Fibroblast of skin of left quadriceps (primary cell): ENCODE measurements at regions not wholly inside any gene's neighbourhood (a gene's known extent, or its start where the extent isn't known, plus 50 kb on each side); places are given as distances from the start of the nearest gene placed in this dataset.

Experiments
- DNase-seq, 2 experiments: peaks; one replicate each; pipeline ENCODE4 v3.0.0-alpha.2; 2013; ENCODE audit warnings: low read depth in 2 of 2

DNA sequence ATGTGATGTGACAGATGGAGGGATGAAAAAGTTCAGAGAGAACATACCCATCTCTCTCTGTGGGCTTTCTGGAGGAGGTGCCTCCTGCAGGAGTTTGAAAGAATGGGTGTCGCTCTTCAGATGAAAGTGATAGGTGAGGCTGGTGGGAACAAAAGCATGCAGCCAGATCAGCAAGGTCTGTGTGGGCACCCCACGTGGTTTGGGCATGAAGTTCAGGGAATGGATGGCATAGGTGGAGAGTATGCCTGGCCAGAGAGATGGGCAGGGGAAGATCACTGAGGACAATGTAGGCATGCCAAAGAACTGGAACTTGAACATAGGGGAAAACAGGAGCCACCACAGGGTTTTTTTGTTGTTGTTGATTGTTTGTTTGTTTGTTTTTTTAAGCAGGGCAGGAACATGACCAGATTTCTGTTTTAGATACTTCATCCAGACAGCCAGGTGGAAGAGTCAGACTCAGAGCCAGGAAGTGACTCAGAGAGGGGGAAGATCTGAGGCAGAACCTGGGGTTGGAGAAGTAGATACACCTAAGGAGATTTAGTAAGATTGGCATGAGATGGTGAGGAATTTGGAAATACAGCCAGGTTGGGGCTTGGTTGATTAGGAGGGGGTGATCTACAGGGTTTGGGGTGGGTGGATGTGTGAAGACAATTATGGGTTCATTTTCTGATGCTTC is 64.8 kb upstream of the CLSTN2 start:
- DNase-seq = no peak

- no peak for DNase-seq
Observed at GRCh38 chr3:139868773-139869172, 66.2 kb upstream of the CLSTN2 start.

GRCh38 chr3:139848660-139849059 is 86.3 kb upstream of the CLSTN2 start:
- DNase-seq = no peak

DNA sequence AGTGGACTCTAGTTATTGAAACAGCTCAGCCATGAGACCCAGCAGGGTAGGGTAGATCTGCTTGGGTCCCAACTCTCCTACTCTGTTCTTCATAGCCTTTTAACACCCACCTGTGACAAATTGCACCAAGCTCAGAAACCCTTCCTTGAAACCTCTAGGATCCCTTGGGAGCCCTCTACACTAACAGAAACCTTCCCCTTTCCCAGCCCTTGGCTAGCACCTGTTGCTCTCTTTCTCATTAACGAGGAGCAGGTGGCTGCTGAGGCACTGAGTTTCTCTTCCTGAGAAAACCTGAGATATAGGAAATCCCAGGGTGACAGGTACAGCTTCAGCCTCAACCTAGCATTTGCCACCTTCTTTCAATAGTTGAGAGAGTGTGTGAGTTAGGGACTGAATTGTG is 88.3 kb upstream of the CLSTN2 start:
- DNase-seq = no peak

DNA sequence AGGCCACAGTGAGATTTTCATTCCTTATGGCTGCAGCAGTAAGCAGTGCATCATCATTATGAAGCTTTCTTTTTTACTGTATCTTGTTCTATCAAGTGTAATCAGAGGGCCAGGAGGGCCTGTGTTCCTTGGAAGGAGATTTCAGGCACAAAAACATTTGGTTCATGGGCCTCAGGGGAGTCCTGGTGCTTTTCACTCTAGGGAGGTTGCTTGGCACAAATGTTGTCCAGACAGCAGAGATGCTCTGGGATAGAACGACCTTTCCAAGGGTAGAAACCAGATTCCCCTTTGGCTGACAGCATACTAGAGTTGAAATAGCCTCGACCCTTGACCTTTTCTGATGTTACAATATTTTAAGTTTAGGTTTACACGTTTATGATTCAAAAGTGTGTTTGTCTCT is 95.3 kb upstream of the CLSTN2 start:
- no peak for DNase-seq

DNA sequence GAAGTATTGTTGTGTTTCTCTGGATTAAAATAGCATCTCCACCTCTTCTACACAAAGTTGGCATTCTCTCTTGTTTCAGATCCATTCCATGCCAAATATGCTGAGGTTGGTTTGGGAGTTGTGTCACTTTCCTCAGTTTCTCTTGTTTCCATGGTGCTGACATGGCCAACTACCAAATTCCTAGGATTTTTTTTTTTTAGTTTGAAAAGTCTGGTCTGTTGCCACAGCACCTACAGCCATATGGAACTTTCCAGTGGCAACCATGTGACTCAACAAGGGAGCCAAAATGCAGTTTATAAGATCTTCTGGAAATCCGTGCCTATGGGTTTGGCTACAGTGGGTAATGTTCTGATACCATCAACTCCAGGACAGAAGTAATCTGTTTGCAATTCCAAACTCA is 96.0 kb upstream of the CLSTN2 start:
- DNase-seq = no peak

GRCh38 chr3:139838269-139838957 is 96.6 kb upstream of the CLSTN2 start:
- no peak for DNase-seq

DNA sequence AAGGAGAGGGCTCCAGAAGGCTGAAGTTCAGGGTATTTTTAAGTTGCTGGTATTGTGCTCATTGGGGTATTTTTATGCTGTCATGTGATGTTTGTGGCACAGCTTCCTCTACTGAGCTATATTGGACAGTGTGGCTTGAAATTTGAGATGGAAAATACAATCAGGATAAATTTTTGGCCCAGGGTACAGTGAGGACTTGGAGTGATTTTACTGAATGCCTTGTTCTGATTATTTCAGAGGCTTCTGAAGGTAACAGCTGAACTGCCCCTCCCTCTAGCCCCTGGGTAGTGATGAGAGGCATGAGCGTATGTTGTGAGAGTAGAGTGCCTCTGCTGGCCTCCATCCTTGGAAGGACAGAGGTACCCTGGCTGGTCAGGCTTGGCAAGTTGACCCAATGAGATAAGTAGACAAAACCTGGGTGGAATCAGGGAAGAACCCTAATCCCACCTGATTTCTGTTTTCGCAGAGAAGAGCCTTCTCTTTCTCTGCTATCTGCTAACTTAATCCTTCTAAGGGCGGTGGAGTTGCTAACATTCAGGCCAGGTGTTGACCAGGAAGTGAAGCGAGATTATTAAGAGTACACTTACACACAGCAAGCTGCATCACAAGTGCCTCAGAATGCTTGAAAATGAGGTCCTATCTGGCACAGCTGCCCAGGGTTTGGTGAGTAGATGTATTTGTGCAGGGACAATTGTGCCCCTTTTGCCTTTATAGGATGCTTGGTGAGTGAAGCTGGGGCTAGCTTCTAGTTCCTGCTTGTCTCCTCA is 98.1 kb upstream of the CLSTN2 start:
- no peak for DNase-seq

- no peak for DNase-seq
Observed at GRCh38 chr3:139835830-139836683, 98.9 kb upstream of the CLSTN2 start.

DNA sequence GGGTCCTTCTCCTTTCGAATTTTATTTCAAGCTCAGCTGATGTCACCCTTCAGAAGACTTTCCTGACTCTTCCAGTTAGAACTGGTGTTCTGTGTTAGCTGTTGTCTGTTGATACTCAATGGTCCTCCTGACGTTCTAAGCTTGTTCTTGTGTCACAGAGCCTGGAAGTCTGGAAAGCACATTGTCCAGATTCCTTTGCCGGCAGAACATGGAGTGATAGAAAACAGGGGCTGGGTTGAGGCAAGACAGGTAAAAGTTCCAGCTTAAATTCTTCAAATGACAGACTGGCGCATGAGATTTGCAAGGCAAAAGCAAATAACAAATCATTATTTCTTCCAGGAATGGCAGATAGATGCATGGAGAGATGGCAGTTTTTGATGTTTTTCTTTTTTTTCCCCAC is 102.0 kb upstream of the CLSTN2 start:
- no peak for DNase-seq

DNA sequence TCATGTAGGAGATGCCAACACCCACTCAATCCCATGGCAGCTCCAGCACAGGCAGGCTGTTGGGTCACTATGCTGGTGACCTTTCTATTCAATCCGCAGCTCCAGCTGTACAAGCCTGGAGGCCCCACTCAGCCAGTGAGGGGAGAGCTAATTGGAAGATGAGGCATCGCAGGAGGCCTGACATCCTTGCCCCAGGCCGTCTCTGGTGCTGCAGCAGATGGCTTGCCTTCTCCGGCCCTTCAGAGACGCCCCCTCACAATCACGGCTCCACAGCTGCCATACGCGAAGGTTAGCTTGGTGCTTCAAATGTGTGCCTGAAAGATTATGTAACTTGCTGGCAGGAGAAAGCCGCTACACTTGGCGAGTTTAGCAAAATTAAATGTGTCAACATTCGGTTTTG is 104.2 kb upstream of the CLSTN2 start:
- DNase-seq = no peak

- DNase-seq = no peak
Observed at GRCh38 chr3:139827833-139828232, 107.2 kb upstream of the CLSTN2 start.

GRCh38 chr3:139824864-139825263 is 110.1 kb upstream of the CLSTN2 start:
- DNase-seq = no peak

DNA sequence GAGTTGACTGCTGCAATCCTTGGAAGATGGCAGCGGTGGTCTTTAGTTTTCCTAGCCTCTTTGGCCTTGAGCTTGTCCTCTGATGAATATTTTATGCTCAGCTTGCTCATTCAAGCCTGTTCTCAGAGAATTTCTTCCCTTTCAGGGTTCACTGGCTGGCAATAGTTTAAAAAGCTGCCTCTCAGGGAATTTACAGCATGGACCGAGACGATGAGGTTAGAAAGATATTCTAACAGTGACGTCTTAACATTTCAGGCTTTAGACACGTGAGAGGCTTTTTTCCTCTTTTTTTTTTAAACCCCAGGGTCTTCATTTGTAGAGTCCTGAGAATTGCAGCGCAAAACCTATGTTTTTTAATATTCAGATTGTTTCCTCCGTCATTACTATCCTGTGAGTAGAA is 120.3 kb upstream of the CLSTN2 start:
- DNase-seq = no peak

DNA sequence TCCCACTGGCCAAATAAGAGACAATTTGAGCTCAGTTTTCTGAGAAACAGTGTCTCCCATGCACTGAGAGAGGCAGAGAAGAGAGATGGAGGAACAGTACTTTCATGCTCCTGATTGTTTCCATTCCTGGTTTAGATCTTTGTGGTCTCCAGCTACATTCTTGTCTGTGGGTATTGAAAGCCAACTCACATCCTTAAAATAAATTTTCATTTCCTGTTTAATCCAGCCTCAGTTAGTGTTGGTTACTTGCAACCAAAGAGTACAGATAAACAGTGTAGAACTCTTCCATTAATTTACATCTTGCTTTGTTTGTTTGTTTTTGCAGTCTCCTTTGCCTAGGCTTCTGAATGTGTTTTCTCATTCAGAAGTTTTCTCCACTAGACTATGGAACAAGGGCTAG is 123.7 kb upstream of the CLSTN2 start:
- DNase-seq = no peak

GRCh38 chr3:139808201-139808600 is 126.8 kb upstream of the CLSTN2 start:
- no peak for DNase-seq

DNA sequence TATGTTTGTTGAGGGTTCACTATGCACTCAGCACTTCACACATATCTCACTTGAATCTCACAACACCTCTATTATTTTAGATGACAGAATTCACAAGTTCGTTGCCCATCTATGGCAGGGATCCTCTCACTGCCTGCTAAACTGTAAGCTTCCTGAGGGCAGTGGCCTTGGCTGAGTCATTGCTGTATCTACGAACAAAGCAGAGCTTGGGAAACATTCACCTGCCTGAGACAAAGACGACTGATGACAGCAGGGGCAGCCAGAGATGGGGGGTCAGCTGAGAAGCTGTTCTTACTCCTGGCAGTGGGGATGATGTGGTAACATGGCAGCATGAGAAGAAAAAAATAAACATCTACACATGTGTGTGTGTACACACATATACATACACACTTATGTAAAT is 125.5 kb upstream of the NMNAT3 start:
- no peak for DNase-seq

- no peak for DNase-seq
Observed at GRCh38 chr3:139797724-139798343, 120.1 kb upstream of the NMNAT3 start.

DNA sequence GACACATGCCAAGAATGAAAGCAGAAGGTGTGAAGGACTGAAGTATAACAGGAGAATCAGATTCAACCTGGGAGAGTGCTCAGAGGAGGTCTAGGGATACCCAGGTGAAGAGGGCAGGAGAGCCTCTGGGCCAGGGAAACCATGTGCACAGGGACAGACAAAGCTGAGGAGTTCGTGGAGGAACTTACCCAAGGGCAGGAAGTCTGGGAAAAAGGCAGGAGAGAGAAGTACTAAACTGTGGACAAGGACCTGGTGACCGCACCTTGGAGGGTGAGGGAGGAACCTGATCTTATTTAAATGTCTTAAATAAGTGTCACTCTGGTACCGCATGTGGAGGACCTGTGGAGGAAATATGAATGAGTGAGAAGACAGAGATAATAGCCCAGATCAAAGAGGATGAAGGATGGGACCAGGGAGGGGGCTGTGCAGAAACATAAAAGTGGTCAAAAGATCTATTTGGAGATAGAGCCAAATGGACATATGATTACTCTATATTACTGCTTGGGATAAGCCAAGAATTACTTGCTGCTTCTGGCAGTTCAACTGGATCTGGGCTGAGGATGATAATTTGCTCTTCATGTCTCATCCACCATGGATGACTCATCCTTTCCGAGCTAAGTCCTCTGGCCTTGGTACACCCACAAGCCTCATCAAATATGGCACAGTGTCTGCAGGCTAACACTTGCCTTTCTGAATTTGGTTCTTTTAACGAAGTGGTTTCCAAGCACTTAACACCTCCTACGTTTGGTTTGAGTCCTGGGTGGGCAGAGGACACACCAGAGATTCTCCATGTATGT is 116.9 kb upstream of the NMNAT3 start:
- no peak for DNase-seq

DNA sequence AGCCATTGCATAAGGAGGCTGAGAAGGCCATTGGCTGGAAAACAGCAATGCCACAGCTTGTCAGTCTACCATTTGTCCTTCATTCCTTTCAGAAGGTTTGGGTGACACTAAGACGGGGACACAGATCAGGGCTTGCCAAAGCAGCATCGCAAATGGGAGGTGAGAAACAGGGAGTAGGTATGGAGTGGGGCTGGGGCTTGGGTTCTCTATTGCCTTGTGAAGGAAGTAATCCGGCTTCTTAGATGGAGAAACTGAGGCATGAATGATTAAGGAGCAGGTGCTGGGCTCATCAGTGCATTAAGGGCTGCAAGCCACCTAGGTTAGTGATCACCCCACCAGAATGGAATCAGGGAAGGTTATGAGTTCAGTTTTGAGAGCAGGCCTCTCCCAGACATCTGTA is 115.6 kb upstream of the NMNAT3 start:
- DNase-seq = no peak

GRCh38 chr3:139780593-139780992 is 102.8 kb upstream of the NMNAT3 start:
- DNase-seq = no peak
